DMS79 treated with DMSO at 0.1 percent for 48 hours (cell line): ENCODE measurements at regions not wholly inside any gene's neighbourhood (a gene's known extent, or its start where the extent isn't known, plus 50 kb on each side); places are given as distances from the start of the nearest gene placed in this dataset.

Experiments used
- DNase-seq: peaks from one replicate; lab custom pipeline; 2025; lab: John Stamatoyannopoulos, UW

DNA sequence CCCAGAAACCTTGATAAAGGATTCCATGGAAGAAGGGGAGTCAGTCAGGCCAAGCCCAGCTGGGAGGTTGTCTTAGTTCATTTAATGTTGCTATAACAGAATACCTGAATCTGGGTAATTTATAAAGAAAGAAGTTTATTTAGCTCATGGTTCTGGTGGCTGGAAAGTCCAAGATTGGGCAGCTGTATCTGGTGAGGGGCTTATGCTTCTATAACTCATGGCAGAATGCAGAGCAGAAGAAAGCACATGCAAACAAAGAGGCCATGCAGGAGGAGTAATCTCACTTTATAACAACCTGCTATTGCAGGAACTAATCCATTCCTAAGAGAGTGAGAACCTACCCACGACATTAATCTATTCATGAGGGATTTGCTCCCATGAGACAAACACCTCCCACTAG, 54.2 kb upstream of the ANKRD1 start:
- DNase-seq: no peak

DNA sequence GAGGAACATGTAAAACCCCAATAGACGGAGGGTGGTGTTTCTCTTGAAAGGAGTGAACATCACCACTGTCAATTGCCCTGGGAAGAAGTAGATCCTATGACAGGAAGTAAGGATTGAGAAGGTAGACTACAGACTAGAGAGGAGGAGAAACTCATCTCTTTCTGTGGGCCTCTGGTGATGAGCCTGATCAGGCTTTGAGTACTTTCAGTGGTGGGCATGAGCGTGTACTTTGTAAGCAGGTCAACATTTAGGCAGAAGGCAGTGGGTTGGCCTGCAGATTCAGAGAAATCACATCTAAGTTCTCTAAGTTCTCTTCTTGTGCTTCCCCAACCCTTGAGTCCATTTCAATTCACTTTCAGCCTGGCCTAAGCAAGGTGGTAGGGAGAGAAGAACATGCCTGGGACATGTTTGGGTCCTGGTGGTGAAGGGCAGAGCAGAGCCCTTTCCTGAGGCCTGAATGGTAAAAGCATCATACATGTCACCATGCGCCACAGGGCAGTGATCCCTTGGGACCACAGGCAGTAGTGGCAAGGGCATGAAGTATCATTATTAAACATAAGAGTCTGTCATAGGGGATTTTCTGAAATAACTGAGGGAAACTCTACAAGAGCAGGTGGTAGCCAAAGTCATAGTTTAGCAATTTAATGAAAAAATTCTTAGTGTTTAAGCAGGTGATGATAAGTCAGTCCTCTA, 56.4 kb upstream of the ANKRD1 start:
- no peak for DNase-seq

DNA sequence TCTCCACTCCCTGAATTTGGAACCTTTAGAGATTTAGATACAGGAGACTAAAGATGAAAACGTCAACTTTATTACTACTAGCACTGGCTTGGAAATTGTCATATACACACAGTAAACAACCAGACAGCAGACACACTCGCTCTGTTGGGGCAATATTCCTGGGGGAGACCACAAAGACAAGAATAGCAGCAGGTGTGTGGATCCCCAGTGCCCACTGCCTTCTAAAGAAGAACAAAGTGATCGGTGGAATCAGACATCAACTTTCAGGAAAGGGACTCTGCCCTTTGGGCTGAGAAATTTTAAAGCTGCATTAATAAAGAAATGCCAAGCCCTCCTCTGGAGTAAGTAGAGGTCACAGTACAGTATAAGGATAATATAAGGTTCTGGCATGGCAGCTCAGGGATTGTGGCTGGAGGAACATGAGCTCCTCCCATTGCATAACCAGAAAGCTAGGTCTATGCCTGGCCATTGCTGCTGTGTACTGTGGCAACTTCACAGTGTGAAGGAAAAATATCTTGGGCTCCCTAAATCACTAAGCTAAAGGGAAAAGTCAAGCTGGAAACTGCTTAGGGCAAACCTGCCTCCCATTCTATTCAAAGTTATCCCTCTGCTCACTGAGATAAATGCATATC, 57.1 kb upstream of the ANKRD1 start:
- DNase-seq: no peak

DNA sequence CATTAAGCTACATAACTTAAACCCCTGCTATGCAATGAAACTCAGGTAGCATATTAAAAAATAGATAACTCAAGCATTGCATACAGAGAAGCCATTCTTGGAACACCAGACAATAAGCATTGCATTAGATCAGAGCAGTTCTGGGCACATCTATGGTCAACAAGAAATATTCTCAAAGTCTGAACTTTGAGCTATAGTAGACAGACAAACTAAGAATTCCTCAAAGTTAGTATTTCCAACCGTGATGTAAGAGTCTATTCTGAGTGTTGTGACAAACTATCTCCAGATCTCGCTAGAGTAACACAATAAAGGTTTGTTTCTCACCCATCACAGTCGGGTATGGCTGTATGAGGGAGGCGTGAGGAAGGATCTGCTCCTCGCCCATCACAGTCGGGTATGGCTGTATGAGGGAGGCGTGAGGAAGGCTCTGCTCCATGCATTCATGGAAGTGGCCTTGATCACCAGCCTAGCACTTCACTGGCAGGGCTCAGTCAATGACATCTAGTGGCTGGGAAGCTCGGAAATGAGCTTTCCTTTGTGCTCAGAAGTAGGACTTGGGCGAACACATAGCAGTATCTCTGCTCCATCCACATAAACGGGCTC, 61.6 kb upstream of the ANKRD1 start:
- DNase-seq: no peak

DNA sequence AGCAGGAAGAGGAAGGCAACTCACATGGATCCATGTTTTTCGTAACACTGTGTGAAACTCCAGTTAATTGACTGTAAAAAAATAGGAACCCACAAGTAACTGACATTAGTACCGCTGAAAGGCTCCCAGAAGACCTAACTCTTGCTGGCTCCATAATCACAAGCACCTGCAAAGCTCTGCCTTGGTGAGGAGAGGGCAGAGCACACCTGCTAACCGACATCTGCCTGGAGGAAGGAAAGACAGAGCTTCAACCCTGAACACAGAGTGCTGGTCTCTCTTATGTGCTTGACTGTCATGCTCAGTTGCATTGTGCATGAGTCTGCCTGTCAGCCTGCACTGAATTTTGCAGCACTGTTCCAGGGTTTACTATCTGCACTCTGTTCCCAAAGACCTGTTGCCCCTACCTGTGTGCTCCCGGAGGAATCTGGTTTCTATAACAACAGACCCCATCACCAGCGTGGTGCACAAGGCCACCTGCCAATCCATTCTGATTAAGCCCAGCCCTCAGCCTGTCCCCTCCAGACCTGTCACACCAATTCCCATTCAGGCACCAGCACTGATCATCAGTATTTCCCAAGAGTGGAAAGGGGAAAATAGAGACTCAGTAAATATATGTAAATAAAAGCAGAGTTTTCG, 63.1 kb upstream of the ANKRD1 start:
- DNase-seq: peak; percentile 28

DNA sequence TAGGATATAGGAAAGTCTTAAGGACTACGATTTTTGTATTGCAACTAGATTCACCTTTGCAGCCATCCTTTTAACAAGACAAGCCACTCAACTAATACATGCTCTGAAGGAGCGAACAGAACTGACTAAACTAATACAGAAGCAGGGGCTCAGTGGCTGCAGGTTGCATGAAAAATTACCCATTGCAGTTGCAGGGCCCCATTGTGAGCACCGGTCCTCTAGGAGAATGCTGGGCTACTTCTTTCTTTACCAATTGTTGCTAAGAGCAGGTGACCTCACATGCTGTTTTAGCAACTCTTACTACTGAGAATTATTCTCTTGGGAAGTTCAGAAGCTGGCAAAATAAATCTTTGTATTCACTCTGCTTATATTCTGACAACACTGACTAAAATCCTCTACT, 64.0 kb upstream of the ANKRD1 start:
- no peak for DNase-seq

DNA sequence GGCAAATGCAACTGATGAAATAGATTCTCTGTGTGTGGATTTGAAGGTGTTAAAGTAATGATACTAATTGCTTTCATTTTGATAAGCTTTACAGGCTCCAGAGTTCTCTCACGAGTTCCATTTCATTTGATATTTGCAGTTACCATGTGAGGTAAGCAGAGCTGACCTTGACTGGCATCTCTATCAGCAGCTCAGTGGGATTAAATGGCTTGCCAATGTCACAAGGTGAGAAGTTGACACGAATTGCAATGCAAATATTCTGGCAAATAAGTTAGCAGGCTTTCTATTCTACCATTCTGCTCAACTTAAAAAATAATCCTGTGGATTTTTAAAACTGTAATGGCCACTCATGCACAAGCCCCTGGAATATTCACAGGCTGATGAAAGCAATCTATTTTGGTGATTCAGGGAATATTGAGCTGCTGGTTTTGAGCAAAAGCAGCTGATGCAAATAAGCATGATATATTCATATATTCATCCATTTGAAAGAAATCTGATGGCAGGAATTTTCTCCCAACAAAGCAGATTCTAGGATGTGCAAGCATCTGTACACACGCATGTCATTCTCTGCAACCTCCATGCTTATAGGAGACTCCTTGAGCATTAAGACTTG, 64.5 kb upstream of the ANKRD1 start:
- DNase-seq: no peak

DNA sequence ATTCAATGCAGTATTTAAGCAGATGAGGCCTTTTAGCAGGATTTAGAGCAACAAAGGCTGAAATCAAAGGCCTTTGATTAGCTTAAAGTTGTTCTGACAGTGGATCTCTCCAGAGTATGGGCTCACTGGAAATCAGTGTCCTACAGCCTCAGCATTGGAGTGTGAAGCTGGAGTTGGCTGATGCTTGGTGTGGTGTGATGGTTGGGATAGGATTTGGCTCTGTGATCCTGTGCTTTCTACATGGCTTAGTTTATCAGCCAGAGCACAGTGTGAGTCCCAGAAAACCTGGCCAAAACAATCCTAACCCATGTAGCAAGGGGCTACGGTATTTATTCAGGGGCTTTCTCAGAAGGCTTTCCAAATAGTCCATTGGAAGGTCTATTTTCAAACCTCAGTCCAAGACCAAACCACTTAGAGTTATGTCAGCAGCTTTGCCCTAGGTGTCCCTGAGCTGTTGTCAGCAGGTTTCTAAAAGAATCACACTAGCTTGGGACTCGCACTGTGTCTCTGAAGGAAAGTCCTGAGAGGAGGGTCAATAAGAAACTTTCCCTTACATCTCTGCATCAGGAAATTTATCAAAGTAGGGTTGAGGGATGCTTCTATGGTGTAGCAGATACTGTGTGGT, 65.4 kb upstream of the ANKRD1 start:
- DNase-seq: no peak

DNA sequence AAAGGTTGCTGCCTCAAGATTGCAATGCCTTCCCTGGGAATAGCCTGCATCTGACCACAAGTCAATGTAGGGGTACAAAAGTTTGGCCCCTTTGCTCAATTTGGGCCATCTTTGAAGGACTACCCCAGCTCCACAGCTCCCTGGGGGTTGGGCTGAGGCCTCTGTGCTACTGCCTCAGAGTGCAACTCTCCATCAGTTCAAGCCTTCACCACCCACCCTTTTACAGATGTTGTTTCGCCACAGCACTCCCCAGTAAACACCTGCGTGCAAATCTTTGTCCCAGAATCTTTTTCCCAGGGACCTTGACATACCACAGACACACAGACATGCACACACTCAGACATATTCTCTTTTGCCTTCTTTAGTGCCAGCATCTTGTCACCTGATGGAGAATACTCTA, 66.0 kb upstream of the ANKRD1 start:
- no peak for DNase-seq

DNA sequence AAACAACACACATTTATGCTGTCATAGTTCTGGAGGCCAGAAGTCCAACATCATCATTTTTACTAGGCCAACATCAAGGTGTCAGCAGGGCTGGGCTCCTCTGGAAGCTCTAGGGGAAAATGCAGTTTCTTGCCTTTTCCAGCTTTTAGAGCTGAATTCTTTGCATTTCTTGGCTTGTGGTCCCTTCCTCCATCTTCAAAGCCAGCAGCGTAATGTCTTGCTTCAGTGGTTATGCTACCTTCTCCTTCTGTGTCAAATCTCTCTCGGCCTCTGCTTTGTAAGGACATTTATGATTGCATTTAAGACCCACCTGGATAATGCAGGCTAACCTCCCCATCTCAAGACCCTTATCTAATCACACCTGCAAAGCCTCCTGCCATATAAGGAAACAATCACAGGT, 66.5 kb upstream of the ANKRD1 start:
- DNase-seq: no peak

DNA sequence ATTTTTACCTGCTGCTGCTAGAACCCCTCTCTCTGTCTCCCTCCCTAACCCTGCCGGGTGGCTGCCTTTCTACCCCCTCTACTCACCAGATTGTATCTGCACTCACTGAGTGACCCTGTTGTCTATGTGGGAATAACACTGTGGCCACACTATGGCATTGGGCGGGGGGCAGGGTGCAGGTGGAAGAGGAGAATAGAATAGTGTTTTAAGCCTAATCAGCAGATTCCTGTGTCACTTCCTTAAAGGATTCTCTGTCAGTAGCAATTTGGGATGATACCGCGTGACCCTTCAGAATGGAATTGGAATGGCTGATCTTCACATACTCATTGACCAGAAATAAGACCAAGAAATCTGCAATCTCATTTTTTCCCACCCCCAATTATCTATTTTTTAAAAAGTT, 67.1 kb upstream of the ANKRD1 start:
- no peak for DNase-seq

DNA sequence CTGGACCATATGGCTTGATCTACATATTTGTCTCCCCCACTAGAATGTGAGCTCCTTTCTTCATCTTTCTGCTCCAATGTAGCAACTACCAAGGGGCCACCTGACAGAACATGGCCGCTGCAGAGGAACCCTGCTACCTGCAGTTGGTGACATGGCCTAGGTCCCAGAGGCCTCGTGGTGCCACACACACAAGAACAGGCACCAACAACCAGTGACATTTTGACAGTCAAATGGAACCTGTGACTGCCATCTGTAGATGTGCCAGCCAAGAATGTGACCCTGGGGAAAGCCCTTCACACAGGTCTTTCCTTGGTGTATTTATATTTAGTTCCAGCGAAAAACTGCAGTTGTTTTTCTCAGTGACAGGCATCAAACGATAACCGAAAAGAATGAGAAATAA, 67.9 kb upstream of the ANKRD1 start:
- DNase-seq: no peak

DNA sequence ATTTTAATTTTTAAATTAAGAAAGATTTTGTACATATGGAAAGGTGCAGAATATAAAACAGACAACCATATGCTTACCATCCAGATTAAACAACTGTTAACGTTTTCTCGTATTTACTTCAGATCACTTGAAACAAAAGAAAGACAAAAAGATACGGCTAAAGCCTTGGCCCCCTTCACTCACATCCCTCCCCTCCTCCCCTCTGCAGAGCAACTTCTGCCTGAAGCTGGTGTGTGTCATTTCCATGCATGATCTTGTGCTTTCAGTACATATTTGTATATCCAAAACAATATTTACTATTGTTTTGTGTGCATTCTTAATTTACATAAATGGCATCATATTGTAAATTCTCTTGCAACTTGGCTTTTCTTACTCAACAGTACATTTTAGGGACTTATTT, 68.5 kb upstream of the ANKRD1 start:
- no peak for DNase-seq

DNA sequence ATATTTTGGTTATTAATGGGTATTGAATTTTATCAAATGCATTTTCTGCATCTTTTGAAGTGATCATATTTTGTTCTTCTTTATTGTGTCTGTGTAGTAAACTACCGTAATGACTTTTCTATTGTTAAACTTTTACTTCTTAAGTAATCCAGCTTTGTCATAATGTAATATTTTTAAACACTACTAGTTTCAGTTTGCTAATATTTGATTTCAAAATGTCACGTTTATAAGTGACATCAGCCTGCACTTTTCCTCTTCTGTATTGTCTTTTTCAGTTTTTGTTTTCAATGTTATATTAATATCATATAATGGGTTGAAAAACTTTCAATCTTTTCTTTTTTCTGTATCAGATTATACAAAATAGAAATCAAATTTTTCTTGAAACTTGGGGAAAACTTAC, 71.6 kb upstream of the ANKRD1 start:
- no peak for DNase-seq

DNA sequence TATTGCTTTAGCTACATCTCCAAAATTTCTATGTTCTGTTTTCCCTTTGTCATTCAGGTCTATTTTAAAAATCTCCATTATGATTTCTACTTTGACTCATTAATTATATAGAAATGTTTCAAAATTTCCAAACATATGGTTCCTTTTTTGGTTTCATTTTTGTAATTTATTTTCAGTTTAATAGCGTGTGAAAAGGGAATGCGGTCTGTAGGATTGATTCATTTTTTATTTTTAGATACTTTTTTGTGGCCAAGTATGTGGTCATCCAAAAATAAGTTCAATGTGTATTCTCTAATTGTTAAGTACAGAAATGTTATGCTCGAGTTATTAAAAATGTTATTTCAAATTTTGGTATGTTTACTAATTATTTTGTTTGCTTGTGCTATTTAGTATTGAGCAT, 72.5 kb upstream of the ANKRD1 start:
- no peak for DNase-seq

DNA sequence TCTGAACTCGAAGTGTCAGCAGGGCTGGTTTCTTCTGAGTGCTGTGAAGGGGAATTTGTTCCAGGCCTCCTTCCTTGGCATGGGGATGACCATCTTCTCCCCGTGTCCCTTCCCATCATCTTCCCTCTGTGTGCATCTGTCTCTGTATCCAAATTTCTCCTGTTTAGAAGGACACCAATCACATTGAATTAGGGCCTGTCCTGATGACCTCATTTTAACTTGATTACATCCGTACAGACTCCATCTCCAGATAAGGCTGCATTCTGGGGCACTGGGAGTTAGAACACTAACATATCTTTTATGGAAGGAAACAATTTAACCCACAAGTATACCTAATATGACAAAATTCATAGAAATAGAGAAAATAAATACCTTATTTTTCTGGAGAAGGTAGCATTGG, 76.8 kb upstream of the ANKRD1 start:
- no peak for DNase-seq

DNA sequence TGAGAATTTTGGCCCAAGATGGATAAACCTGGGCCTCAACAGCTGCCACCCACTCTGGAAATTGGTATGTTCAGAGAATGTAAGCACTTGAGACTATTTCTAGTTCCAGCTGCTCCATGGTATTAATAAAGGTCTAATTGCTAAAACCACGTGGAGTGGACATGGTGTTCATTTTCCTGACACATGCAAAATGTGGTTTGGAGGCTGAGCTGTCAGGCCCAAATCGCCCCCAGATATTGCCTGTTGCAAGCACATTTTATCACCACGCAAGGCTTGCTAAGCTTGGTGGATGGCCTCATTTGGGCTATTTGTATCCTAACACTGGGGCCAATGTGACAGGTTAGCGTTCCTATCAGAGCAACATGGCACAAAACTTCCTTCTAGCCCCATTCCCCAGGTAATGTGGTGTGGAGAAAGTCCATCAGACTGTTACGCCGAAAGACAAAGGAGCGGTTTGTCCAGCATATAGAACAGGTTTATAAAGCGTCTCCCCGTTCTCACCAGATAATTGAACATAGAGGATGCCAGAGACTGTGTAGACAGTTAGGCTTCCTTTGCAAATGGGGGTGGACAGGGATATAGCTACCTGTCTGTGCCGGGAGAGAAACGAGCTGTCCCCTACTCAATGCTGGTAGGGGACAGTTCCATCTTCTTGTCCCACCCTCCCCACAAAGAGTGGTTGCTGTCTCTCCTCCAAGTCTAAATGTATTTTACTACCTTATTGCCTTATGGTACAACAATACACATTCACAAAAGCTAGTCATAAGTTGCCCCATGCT, 78.0 kb upstream of the ANKRD1 start:
- DNase-seq: no peak

DNA sequence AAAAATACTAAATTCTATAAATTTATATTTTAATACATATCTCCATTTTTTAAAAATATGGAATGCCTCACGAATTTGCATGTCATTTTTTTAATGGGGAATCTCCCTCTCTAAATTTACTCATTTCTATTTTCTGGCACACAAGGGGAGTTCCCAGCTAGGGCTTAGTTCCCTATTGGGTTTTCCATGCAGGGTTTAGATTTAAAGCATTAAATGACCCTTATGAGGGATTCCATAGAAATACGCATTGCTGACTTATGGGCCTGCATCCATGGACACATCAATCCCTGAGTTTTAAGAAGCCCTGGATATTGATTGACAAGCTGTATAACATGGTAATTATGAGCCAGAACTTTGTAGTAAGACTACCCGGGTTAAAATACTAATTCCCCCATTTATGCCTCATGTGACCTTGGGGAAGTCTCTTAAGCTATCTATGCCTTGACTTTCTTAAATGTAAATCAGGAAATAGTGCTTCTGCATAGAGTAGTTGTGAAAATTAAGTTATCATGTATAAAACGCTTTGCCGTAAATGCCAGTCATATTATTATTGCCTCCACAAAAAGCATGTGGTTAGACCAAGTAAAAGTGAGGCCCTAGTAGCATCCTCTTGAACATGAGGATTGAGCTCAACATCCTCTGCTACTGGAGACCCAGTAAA, 78.8 kb upstream of the ANKRD1 start:
- no peak for DNase-seq

DNA sequence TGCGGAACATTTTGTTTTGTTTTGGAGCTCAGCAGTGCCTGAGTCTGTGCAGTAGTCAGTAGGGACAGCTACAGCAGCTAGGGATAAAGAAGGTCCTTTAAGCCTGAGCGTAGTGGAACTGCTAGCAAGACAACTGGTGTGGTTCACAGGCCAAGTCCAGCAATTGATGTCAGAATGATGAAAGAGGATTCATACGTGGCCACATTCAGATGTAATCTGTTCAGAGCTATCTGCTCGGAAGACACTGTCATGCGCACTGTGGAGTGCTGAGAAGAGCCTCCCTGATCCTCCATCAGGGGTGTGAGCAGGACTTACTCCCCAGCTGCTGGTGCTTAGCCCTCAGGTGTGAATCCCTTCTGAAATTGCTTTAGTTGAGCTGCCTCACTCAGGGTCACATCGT, 79.6 kb upstream of the ANKRD1 start:
- DNase-seq: no peak

DNA sequence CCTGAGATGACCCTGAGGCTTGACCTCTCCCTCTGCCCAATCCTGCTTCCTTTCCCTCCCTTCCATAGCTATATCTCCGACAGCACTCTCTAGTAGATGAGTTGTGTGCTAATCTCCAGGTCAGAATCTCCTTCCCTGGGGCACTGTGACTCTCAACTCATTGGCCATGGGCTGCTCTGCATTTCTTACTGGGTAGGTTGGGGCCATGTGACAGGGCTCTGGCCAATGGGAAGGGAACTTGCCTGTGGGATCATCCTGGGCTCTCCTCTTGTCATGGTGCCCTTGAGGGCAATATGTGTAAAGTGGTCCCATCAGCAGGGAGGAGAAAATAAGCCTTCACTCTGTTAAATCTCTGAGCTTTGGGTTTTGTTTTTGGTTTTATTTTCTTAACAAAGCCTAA, 80.1 kb upstream of the ANKRD1 start:
- no peak for DNase-seq

DNA sequence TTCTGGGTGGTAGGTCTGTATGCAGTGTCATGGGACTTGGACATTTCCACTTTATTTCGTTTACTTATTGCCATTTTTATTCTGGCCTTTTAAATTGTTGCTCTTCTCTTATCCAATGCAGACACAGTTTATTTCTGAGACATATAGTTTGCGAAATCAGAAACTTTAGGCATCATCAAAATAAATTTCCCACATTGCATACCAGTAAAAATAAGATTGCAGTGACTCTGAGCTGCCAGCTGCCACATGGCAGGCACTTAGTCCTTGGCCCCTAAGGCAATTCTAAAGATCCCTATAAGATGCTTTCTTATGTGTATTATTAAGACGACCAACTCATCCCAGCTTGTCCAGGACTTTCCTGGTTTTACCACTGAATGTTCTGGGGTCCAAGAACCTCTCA, 81.8 kb upstream of the ANKRD1 start:
- no peak for DNase-seq
